Esophagus squamous epithelium (tissue), 5 donors: ENCODE measurements at regions not wholly inside any gene's neighbourhood (a gene's known extent, or its start where the extent isn't known, plus 50 kb on each side); places are given as distances from the start of the nearest gene placed in this dataset.

Source experiments
- DNase-seq: peaks from one replicate; lab custom pipeline; 2025; lab: John Stamatoyannopoulos, UW
- H3K27ac ChIP-seq, 4 donors: fragments of 200-600 bp; sonication (generic); one replicate each; pipeline ENCODE4 v1.5.1; 2016 to 2019; ENCODE audit warnings: mild to moderate bottlenecking in 1 of 4
- H3K27me3 ChIP-seq, 4 donors: fragments of 200-600 bp; sonication (generic); 1 replicate in 3 of 4; 2 replicates in 1 of 4; pipeline versions ENCODE4 v1.5.1 to v1.6.0; 2017 to 2021; ENCODE audit warnings: antibody characterized with exemption in 1 of 4
- H3K36me3 ChIP-seq, 3 donors: fragments of 200-600 bp; sonication (generic); one replicate each; pipeline ENCODE4 v1.5.1; 2016 to 2019
- H3K4me1 ChIP-seq, 3 donors: fragments of 200-600 bp; sonication (generic); one replicate each; pipeline ENCODE4 v1.5.1; 2017 to 2019
- H3K4me3 ChIP-seq, 4 donors: fragments of 200-600 bp; sonication (generic); 1 replicate in 3 of 4; 2 replicates in 1 of 4; pipeline ENCODE4 v1.5.1; 2016 to 2019; ENCODE audit warnings: mild to moderate bottlenecking in 2 of 4, moderate library complexity in 1 of 4
- H3K9me3 ChIP-seq, 3 donors: fragments of 200-600 bp; sonication (generic); one replicate each; pipeline ENCODE4 v1.5.1; 2016 to 2019
- POLR2A ChIP-seq, 4 donors: fragments of 450-650 bp; IDR thresholded peaks; one replicate each; pipeline ENCODE4 v1.6.1; 2017; ENCODE audit warnings: antibody characterized with exemption in 4 of 4, mild to moderate bottlenecking in 4 of 4, moderate library complexity in 3 of 4
- WGBS, 2 donors: methylation state at CpG; one replicate each; pipeline ENCODE4 v1.1.5; 2018; 5-methylcytosine and 5-hydroxymethylcytosine counted together
- intact Hi-C: fragments of 100-400 bp; cut with DNase I; formaldehyde crosslinking; loops from one replicate; pipeline ENCODE4 v1.15.0; 2022
- TF ChIP-seq, protein P1 (sequence below), 6 experiments: fragments of 450-650 bp in 4 of 6; fragments of 200-600 bp in 2 of 6; sonication (generic) in 2 of 6; IDR thresholded peaks; one replicate each; pipeline ENCODE4 v1.5.1; 2016 to 2019; ENCODE audit warnings: antibody characterized with exemption in 6 of 6, mild to moderate bottlenecking in 4 of 6, moderate library complexity in 4 of 6
- donor health status: DM: yes; HTN: yes; CAD: no.

DNA sequence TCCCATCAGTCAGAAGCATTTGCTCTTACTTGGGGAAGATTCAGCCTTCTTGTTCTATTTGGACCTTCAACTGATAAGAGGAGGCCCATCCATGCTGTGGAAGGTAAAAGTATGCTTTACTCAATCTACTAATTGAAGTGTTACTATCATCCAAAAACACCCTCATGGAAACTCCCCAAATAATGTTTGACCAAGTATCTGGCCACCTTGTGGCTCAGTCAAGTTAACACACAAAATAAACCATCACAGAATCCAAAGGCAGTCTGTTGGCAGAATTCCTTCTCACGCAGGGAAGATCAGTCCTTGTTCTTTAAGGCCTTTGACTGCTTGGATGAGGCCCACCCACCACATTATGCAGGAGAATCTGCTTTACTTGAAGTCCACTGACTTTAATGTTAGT lies 531.2 kb upstream of the SMIM21 start:
- intact Hi-C loops, result no loop called here
- Histone ChIP-seq H3K36me3 (no peaks in the 10 kb centered on the region), H3K4me1 (no peaks in the 10 kb centered on the region), H3K27me3 (no peaks in the 10 kb centered on the region), H3K4me3 (no peak overlapping the region), H3K9me3 (no peaks in the 10 kb centered on the region), H3K27ac (no peak overlapping the region)
- TF ChIP-seq, protein P1, sequence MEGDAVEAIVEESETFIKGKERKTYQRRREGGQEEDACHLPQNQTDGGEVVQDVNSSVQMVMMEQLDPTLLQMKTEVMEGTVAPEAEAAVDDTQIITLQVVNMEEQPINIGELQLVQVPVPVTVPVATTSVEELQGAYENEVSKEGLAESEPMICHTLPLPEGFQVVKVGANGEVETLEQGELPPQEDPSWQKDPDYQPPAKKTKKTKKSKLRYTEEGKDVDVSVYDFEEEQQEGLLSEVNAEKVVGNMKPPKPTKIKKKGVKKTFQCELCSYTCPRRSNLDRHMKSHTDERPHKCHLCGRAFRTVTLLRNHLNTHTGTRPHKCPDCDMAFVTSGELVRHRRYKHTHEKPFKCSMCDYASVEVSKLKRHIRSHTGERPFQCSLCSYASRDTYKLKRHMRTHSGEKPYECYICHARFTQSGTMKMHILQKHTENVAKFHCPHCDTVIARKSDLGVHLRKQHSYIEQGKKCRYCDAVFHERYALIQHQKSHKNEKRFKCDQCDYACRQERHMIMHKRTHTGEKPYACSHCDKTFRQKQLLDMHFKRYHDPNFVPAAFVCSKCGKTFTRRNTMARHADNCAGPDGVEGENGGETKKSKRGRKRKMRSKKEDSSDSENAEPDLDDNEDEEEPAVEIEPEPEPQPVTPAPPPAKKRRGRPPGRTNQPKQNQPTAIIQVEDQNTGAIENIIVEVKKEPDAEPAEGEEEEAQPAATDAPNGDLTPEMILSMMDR (IDR thresholded peaks at IDR 0.05), result no peak
- no peak for TF ChIP-seq POLR2A (IDR thresholded peaks at IDR 0.05)
- WGBS, 2 donors, result 70 to 90% methylated on average over 1 of the region's 1 CpG
- DNase-seq, result no peak

DNA sequence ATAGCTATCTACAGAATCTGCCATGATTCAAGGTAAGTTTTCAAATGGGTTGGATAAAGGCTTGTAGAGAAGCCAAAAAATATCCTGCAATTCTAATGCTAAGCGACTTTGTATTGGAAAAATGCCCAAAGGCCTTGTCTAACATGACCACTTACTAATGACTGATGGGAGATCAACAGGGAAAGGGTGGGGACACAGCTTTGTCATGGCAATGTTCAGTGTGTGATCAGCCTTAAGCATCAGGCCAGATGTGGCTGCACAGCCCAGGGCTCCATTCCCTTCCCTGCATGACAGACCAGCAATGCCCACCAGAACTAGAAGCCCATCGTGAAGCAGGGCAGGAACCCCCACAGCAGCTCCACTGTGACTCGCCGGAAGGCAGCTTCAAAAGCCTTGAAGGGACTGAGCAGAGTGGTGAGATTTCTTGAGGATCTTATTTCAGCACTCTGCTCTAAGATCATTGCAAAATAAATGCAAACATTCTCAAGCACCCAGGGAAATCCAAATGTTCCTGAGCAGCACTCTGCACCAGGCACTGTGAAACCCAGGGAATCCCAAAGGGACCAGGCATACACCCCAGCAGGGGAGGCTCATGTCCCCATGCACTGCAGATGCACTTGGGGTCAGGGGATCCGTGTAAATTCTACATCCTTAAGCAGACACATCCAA lies 517.9 kb upstream of the SMIM21 start:
- Histone ChIP-seq H3K4me1 (no peaks in the 10 kb centered on the region), H3K36me3 (no peaks in the 10 kb centered on the region), H3K27me3 (no peaks in the 10 kb centered on the region), H3K9me3 (peaks cover 0 to 8% (median 0%) of the 10 kb centered on the region in 3 donors), H3K27ac (no peak overlapping the region), H3K4me3 (no peak overlapping the region)
- TF ChIP-seq POLR2A (IDR thresholded peaks at IDR 0.05), result no peak
- TF ChIP-seq, protein P1 (IDR thresholded peaks at IDR 0.05), result no peak
- intact Hi-C loops, result no loop called here
- WGBS, 2 donors, result 52 to 80% methylated on average over 4 of the region's 5 CpGs
- no peak for DNase-seq

DNA sequence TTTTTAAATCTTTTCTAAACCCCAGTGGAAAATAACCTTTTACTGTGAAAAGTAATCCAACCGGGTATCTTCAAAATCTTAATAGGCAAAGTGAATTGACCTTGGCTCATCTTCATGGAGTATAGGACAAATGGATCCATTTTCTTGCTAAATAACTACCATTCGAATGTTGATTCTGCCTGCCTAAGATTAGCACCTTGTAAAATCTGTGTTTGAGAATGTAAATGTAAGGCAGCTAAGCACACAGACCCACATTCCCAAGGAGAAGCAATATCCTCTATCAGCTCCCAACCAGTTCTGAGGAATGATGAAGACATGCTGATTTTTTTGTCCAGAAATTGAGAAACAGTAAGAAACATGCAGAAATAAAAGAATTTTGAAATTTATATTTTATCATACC lies 509.8 kb upstream of the SMIM21 start:
- no peaks in the 10 kb centered on the region for H3K4me1 ChIP-seq

DNA sequence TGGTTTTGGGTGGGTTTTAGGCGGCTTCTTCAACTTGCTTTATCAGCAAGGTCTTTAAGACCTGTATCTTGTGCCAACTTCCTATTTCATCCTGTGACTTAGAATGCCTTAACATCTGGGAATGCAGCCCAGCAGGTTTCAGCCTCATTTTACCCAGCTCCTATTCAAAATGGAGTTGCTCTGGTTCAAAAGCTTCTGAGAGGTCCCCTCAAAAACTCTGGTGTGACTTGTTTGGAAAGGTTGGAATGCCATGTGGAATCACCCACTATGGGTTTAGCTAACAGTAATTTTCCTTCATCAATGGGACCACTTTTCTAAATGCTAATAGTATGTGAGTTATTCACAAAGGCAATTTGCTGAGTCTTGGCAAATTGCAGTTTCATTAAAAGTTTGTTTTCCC lies 509.4 kb upstream of the SMIM21 start:
- TF ChIP-seq POLR2A (IDR thresholded peaks at IDR 0.05), result no peak
- TF ChIP-seq, protein P1 (IDR thresholded peaks at IDR 0.05), result no peak
- Histone ChIP-seq H3K4me3 (no peak overlapping the region), H3K36me3 (no peaks in the 10 kb centered on the region), H3K9me3 (no peaks in the 10 kb centered on the region), H3K27ac (no peak overlapping the region), H3K27me3 (no peaks in the 10 kb centered on the region), H3K4me1 (no peaks in the 10 kb centered on the region)
- no peak for DNase-seq
- 59 to 75% methylated on average over 1 of the region's 1 CpG for WGBS, 2 donors
- intact Hi-C loops, result no loop called here

More for the DNA sequence above, 509.8 kb upstream of the SMIM21 start:
- 27 to 38% methylated on average over 2 of the region's 2 CpGs for WGBS, 2 donors
- TF ChIP-seq, protein P1 (IDR thresholded peaks at IDR 0.05), result no peak
- TF ChIP-seq POLR2A (IDR thresholded peaks at IDR 0.05), result no peak
- Histone ChIP-seq H3K4me3 (no peak overlapping the region), H3K36me3 (no peaks in the 10 kb centered on the region), H3K27ac (no peak overlapping the region), H3K9me3 (no peaks in the 10 kb centered on the region), H3K27me3 (no peaks in the 10 kb centered on the region)
- intact Hi-C loops, result no loop called here
- no peak for DNase-seq

DNA sequence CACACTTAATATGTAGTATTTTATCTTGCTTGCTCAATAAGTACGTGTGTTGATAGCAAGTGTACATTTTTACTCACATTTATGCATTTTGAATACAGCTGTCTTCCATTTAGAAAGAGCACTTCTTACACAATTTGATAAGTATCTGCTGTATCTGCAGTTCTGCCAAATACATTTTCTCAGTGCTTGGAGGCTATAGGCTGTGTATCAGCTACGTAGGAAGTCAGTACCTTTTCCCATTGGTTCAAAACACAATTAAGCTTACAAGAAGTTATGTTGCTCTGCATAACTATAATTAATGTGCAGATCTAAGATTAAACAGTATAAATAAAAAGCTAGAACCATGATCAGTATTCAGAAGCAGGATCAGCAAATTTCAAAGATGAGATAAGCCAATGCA lies 503.6 kb upstream of the SMIM21 start:
- TF ChIP-seq, protein P1 (IDR thresholded peaks at IDR 0.05), result no peak
- TF ChIP-seq POLR2A (IDR thresholded peaks at IDR 0.05), result no peak
- no peak overlapping the region for H3K4me3 ChIP-seq
- no peaks in the 10 kb centered on the region for H3K27me3 ChIP-seq
- no peak overlapping the region for H3K27ac ChIP-seq
- intact Hi-C loops, result no loop called here
- WGBS, 2 donors, result 66 to 69% methylated on average over 2 of the region's 2 CpGs
- no peak for DNase-seq
- H3K9me3 ChIP-seq, result no peaks in the 10 kb centered on the region
- H3K4me1 ChIP-seq, result no peaks in the 10 kb centered on the region
- no peaks in the 10 kb centered on the region for H3K36me3 ChIP-seq
